ENCODE measurements at regions not wholly inside any gene's neighbourhood (a gene's known extent, or its start where the extent isn't known, plus 50 kb on each side); places are given as distances from the start of the nearest gene placed in this dataset.

GRCh38 chr21:32974653-32975052, 51.1 kb upstream of the OLIG2 start:
- H3K27me3 Mint-ChIP-seq (ENCODE audit: unreplicated experiment): peaks cover 1% of the 10 kb centered on the region
- peaks cover 3% of the 10 kb centered on the region for H3K36me3 Mint-ChIP-seq (ENCODE audit: low read depth, unreplicated experiment)
- no peaks in the 10 kb centered on the region for H3K9me3 Mint-ChIP-seq (ENCODE audit: unreplicated experiment)
- DNase-seq (ENCODE audit: low spot score): no peak
- TF ChIP-seq CTCF (IDR thresholded peaks at IDR 0.05; ENCODE audit: unreplicated experiment): no peak
- no peak overlapping the region for H3K27ac Mint-ChIP-seq (ENCODE audit: unreplicated experiment)
- peaks cover 8% of the 10 kb centered on the region for H3K4me1 Mint-ChIP-seq (ENCODE audit: unreplicated experiment)
- no peak overlapping the region for H3K4me3 Mint-ChIP-seq (ENCODE audit: unreplicated experiment)

GRCh38 chr21:32975811-32976431, 49.8 kb upstream of the OLIG2 start:
- DNase-seq (ENCODE audit: low spot score): no peak
- TF ChIP-seq CTCF (IDR thresholded peaks at IDR 0.05; ENCODE audit: unreplicated experiment): no peak
- Mint-ChIP-seq H3K9me3 (ENCODE audit: unreplicated experiment) (no peaks in the 10 kb centered on the region), H3K4me3 (ENCODE audit: unreplicated experiment) (no peak overlapping the region), H3K36me3 (ENCODE audit: low read depth, unreplicated experiment) (peaks cover 3% of the 10 kb centered on the region), H3K27me3 (ENCODE audit: unreplicated experiment) (peaks cover 1% of the 10 kb centered on the region), H3K27ac (ENCODE audit: unreplicated experiment) (no peak overlapping the region), H3K4me1 (ENCODE audit: unreplicated experiment) (peaks cover 8% of the 10 kb centered on the region)
